Vagina (tissue), 2 donors: ENCODE measurements at regions not wholly inside any gene's neighbourhood (a gene's known extent, or its start where the extent isn't known, plus 50 kb on each side); places are given as distances from the start of the nearest gene placed in this dataset.

Experiments used
- POLR2A ChIP-seq, 2 donors: fragments of 450-650 bp; IDR thresholded peaks; one replicate each; pipeline ENCODE4 v1.6.1; 2017; ENCODE audit warnings: antibody characterized with exemption in 2 of 2, mild to moderate bottlenecking in 2 of 2, moderate library complexity in 2 of 2
- POLR2AphosphoS5 ChIP-seq, 2 donors: sonication (generic); formaldehyde crosslinking; IDR thresholded peaks; one replicate each; pipeline ENCODE4 v1.9.0; 2017; ENCODE audit warnings: antibody characterized with exemption in 2 of 2, mild to moderate bottlenecking in 2 of 2, low read depth in 1 of 2; ENCODE audit not compliant: insufficient read depth in 1 of 2
- TF ChIP-seq, protein P1 (sequence below), 3 experiments: fragments of 450-650 bp in 2 of 3; fragments of 200-600 bp in 1 of 3; sonication (generic) in 1 of 3; IDR thresholded peaks; one replicate each; pipeline ENCODE4 v1.5.1; 2017 to 2019; ENCODE audit warnings: antibody characterized with exemption in 3 of 3, mild to moderate bottlenecking in 2 of 3, moderate library complexity in 2 of 3

GRCh38 chr3:75906555-75907112, 121.3 kb upstream of the ZNF717 start:
- TF ChIP-seq, protein P1, sequence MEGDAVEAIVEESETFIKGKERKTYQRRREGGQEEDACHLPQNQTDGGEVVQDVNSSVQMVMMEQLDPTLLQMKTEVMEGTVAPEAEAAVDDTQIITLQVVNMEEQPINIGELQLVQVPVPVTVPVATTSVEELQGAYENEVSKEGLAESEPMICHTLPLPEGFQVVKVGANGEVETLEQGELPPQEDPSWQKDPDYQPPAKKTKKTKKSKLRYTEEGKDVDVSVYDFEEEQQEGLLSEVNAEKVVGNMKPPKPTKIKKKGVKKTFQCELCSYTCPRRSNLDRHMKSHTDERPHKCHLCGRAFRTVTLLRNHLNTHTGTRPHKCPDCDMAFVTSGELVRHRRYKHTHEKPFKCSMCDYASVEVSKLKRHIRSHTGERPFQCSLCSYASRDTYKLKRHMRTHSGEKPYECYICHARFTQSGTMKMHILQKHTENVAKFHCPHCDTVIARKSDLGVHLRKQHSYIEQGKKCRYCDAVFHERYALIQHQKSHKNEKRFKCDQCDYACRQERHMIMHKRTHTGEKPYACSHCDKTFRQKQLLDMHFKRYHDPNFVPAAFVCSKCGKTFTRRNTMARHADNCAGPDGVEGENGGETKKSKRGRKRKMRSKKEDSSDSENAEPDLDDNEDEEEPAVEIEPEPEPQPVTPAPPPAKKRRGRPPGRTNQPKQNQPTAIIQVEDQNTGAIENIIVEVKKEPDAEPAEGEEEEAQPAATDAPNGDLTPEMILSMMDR (IDR thresholded peaks at IDR 0.05) = no peak
- TF ChIP-seq POLR2A (IDR thresholded peaks at IDR 0.05) (no peak), POLR2AphosphoS5 (IDR thresholded peaks at IDR 0.05; ENCODE audit: insufficient read depth in 1 of 2, low read depth in 1 of 2) (no peak)
